Fibroblast of skin of right biceps (primary cell): ENCODE measurements at regions not wholly inside any gene's neighbourhood (a gene's known extent, or its start where the extent isn't known, plus 50 kb on each side); places are given as distances from the start of the nearest gene placed in this dataset.
A peak's percentile ranks its signal among the peaks of the same experiment; 100 is the strongest.
"Not testable (repeated sequence)": the region's sequence is repeated elsewhere in the genome, so short reads cannot be mapped to it uniquely, and the experiment has no call there.

Source experiments
- DNase-seq: peaks from one replicate; pipeline ENCODE4 v3.0.0-alpha.2; 2013

GRCh38 chr3:191074511-191074910 is 124.5 kb upstream of the OSTN start:
- DNase-seq: no peak

GRCh38 chr3:191070762-191071403 is 128.2 kb upstream of the OSTN start:
- peak; percentile 41 for DNase-seq

GRCh38 chr3:191070201-191070600 is 128.8 kb upstream of the OSTN start:
- peak; percentile 93 for DNase-seq

- peak; percentile 48 for DNase-seq
These were observed 129.9 kb upstream of the OSTN start for GRCh38 chr3:191068946-191069813.

- DNase-seq: peak; percentile 58
These were observed 132.4 kb upstream of the OSTN start for GRCh38 chr3:191066669-191067068.

GRCh38 chr3:191065181-191065805 is 133.7 kb upstream of the OSTN start:
- peak; percentile 70 for DNase-seq

GRCh38 chr3:191051037-191051436 is 148.0 kb upstream of the OSTN start:
- peak; percentile 13 for DNase-seq

- no peak for DNase-seq
These were observed 151.1 kb upstream of the OSTN start for GRCh38 chr3:191047930-191048329.

GRCh38 chr3:191030929-191031328 is 168.1 kb upstream of the OSTN start:
- DNase-seq: no peak

- no peak for DNase-seq
These were observed 168.0 kb upstream of the GMNC start for GRCh38 chr3:191030491-191030890.

GRCh38 chr3:191026746-191027145 is 164.3 kb upstream of the GMNC start:
- no peak for DNase-seq

GRCh38 chr3:191020730-191021396 is 158.4 kb upstream of the GMNC start:
- DNase-seq: no peak

GRCh38 chr3:191019855-191020254 is 157.4 kb upstream of the GMNC start:
- no peak for DNase-seq

GRCh38 chr3:191015960-191016359 is 153.5 kb upstream of the GMNC start:
- DNase-seq: not testable (repeated sequence)

GRCh38 chr3:191008074-191008473 is 145.6 kb upstream of the GMNC start:
- DNase-seq: no peak

GRCh38 chr3:191005790-191006189 is 143.3 kb upstream of the GMNC start:
- no peak for DNase-seq

GRCh38 chr3:191003742-191004141 is 141.2 kb upstream of the GMNC start:
- no peak for DNase-seq

GRCh38 chr3:190996181-190996775 is 133.8 kb upstream of the GMNC start:
- DNase-seq: no peak

GRCh38 chr3:190995156-190995555 is 132.7 kb upstream of the GMNC start:
- DNase-seq: no peak

GRCh38 chr3:190990898-190991297 is 128.4 kb upstream of the GMNC start:
- no peak for DNase-seq

- no peak for DNase-seq
These were observed 126.7 kb upstream of the GMNC start for GRCh38 chr3:190989218-190989617.

- no peak for DNase-seq
These were observed 125.6 kb upstream of the GMNC start for GRCh38 chr3:190988102-190988501.
